Stimulated activated naive B cell treated with anti-CD40 and anti-IgM and Interleukin-4, amounts not matched to agents 10 μg/mL and 1 μg/mL and 100 μg/mL, for 72 hours (primary cell): ENCODE measurements at regions not wholly inside any gene's neighbourhood (a gene's known extent, or its start where the extent isn't known, plus 50 kb on each side); places are given as distances from the start of the nearest gene placed in this dataset.
"Not testable (repeated sequence)": the region's sequence is repeated elsewhere in the genome, so short reads cannot be mapped to it uniquely, and the experiment has no call there.

ENCODE experiments used
- ATAC-seq, 2 donors: fragments of 150-1000 bp; cut with Tn5 transposase; replicated peaks; 2 replicates each; pipeline ENCODE4 v1.10.0; 2021; ENCODE audit warnings: moderate library complexity in 1 of 2
- DNase-seq: peaks from one replicate; pipeline ENCODE4 v3.0.0; 2021
- H3K27ac Mint-ChIP-seq: one replicate; pipeline ENCODE4 v1.8.0; 2022; ENCODE audit warnings: mild to moderate bottlenecking, mixed read lengths
- H3K27me3 Mint-ChIP-seq, 2 donors: one replicate each; pipeline ENCODE4 v1.8.0; 2022; ENCODE audit warnings: mixed read lengths in 2 of 2
- H3K36me3 Mint-ChIP-seq, 2 donors: one replicate each; pipeline ENCODE4 v1.8.0; 2022; ENCODE audit warnings: mixed read lengths in 2 of 2, mild to moderate bottlenecking in 1 of 2
- H3K4me1 Mint-ChIP-seq, 2 donors: one replicate each; pipeline ENCODE4 v1.8.0; 2022; ENCODE audit warnings: mixed read lengths in 2 of 2, mild to moderate bottlenecking in 1 of 2
- H3K4me3 Mint-ChIP-seq, 2 donors: one replicate each; pipeline ENCODE4 v1.8.0; 2022; ENCODE audit warnings: mild to moderate bottlenecking in 2 of 2, mixed read lengths in 2 of 2, moderate library complexity in 1 of 2
- H3K9me3 Mint-ChIP-seq, 2 donors: one replicate each; pipeline ENCODE4 v1.8.0; 2022; ENCODE audit warnings: mixed read lengths in 2 of 2, mild to moderate bottlenecking in 1 of 2

- not testable (repeated sequence) for H3K4me1 Mint-ChIP-seq, H3K4me3 Mint-ChIP-seq, H3K27me3 Mint-ChIP-seq, H3K27ac Mint-ChIP-seq, H3K9me3 Mint-ChIP-seq, ATAC-seq, H3K36me3 Mint-ChIP-seq, DNase-seq
These were observed 240.3 kb downstream of the DPY19L2 start for GRCh38 chr12:63427969-63428368.

GRCh38 chr12:63427029-63427428 lies 241.3 kb downstream of the DPY19L2 start:
- not testable (repeated sequence) for H3K27me3 Mint-ChIP-seq, H3K9me3 Mint-ChIP-seq, ATAC-seq, H3K4me1 Mint-ChIP-seq, DNase-seq, H3K36me3 Mint-ChIP-seq, H3K27ac Mint-ChIP-seq, H3K4me3 Mint-ChIP-seq

GRCh38 chr12:63424671-63425070 lies 243.6 kb downstream of the DPY19L2 start:
- no peaks in the 10 kb centered on the region for H3K9me3 Mint-ChIP-seq
- no peaks in the 10 kb centered on the region for H3K36me3 Mint-ChIP-seq
- H3K4me1 Mint-ChIP-seq: no peaks in the 10 kb centered on the region
- peaks cover 4 to 5% of the 10 kb centered on the region in 2 donors for H3K27me3 Mint-ChIP-seq
- DNase-seq (no peak), ATAC-seq (no peak)
- H3K4me3 Mint-ChIP-seq: no peak overlapping the region
- H3K27ac Mint-ChIP-seq: no peak overlapping the region

GRCh38 chr12:63423839-63424238 lies 244.5 kb downstream of the DPY19L2 start:
- Mint-ChIP-seq H3K27ac (no peak overlapping the region), H3K9me3 (no peaks in the 10 kb centered on the region), H3K27me3 (peaks cover 4 to 5% of the 10 kb centered on the region in 2 donors), H3K36me3 (no peaks in the 10 kb centered on the region), H3K4me3 (no peak overlapping the region), H3K4me1 (no peaks in the 10 kb centered on the region)
- ATAC-seq: no peak
- no peak for DNase-seq

GRCh38 chr12:63420206-63420644 lies 248.1 kb downstream of the DPY19L2 start:
- DNase-seq (peak; percentile 5), ATAC-seq (peak; percentile 70 to 78)
- Mint-ChIP-seq H3K4me1 (no peaks in the 10 kb centered on the region), H3K9me3 (peaks cover 2 to 3% of the 10 kb centered on the region in 2 donors), H3K36me3 (no peaks in the 10 kb centered on the region), H3K27ac (no peak overlapping the region), H3K4me3 (no peak overlapping the region), H3K27me3 (peaks cover 0 to 5% of the 10 kb centered on the region in 2 donors)

GRCh38 chr12:63419154-63419553 lies 249.1 kb downstream of the DPY19L2 start:
- ATAC-seq: no peak
- Mint-ChIP-seq H3K27me3 (peaks cover 0 to 5% of the 10 kb centered on the region in 2 donors), H3K36me3 (peaks cover 0 to 3% of the 10 kb centered on the region in 2 donors), H3K27ac (no peak overlapping the region), H3K4me3 (no peak overlapping the region), H3K4me1 (peaks cover 0 to 3% of the 10 kb centered on the region in 2 donors), H3K9me3 (peaks cover 8% of the 10 kb centered on the region in 2 donors)
- DNase-seq: no peak

GRCh38 chr12:63416788-63417187 lies 251.5 kb downstream of the DPY19L2 start:
- H3K27me3 Mint-ChIP-seq: peaks cover 0 to 2% of the 10 kb centered on the region in 2 donors
- H3K27ac Mint-ChIP-seq: no peak overlapping the region
- H3K4me3 Mint-ChIP-seq: no peak overlapping the region
- peaks cover 8% of the 10 kb centered on the region in 2 donors for H3K9me3 Mint-ChIP-seq
- peaks cover 0 to 3% of the 10 kb centered on the region in 2 donors for H3K4me1 Mint-ChIP-seq
- H3K36me3 Mint-ChIP-seq: peaks cover 0 to 3% of the 10 kb centered on the region in 2 donors
- ATAC-seq (no peak), DNase-seq (no peak)

GRCh38 chr12:63415357-63415756 lies 252.9 kb downstream of the DPY19L2 start:
- H3K27me3 Mint-ChIP-seq: no peaks in the 10 kb centered on the region
- H3K4me1 Mint-ChIP-seq: peaks cover under 1 to 3% of the 10 kb centered on the region in 2 donors
- peaks cover 8% of the 10 kb centered on the region in 2 donors for H3K9me3 Mint-ChIP-seq
- no peak for ATAC-seq
- peaks cover 0 to 3% of the 10 kb centered on the region in 2 donors for H3K36me3 Mint-ChIP-seq
- H3K27ac Mint-ChIP-seq: no peak overlapping the region
- H3K4me3 Mint-ChIP-seq: no peak overlapping the region
- DNase-seq: no peak

- H3K36me3 Mint-ChIP-seq: peaks cover 0 to 3% of the 10 kb centered on the region in 2 donors
- ATAC-seq: no peak
- no peak overlapping the region for H3K27ac Mint-ChIP-seq
- peaks cover 3 to 5% of the 10 kb centered on the region in 2 donors for H3K4me1 Mint-ChIP-seq
- no peaks in the 10 kb centered on the region for H3K27me3 Mint-ChIP-seq
- no peak for DNase-seq
- peaks cover 5 to 6% of the 10 kb centered on the region in 2 donors for H3K9me3 Mint-ChIP-seq
- no peak overlapping the region for H3K4me3 Mint-ChIP-seq
These were observed 258.1 kb downstream of the DPY19L2 start for GRCh38 chr12:63410197-63410596.

- Mint-ChIP-seq H3K27ac (no peak overlapping the region), H3K4me3 (no peak overlapping the region), H3K27me3 (no peaks in the 10 kb centered on the region), H3K4me1 (peaks cover 0 to 5% of the 10 kb centered on the region in 2 donors), H3K36me3 (no peaks in the 10 kb centered on the region), H3K9me3 (no peaks in the 10 kb centered on the region)
- ATAC-seq (no peak), DNase-seq (no peak)
These were observed 255.8 kb upstream of the AVPR1A start for GRCh38 chr12:63406781-63407180.

- no peaks in the 10 kb centered on the region for H3K27me3 Mint-ChIP-seq
- no peak overlapping the region for H3K4me3 Mint-ChIP-seq
- H3K4me1 Mint-ChIP-seq: no peaks in the 10 kb centered on the region
- ATAC-seq (no peak), DNase-seq (no peak)
- H3K9me3 Mint-ChIP-seq: peaks cover 0 to 3% of the 10 kb centered on the region in 2 donors
- H3K27ac Mint-ChIP-seq: no peak overlapping the region
- H3K36me3 Mint-ChIP-seq: no peaks in the 10 kb centered on the region
These were observed 253.6 kb upstream of the AVPR1A start for GRCh38 chr12:63404611-63405010.

- no peak for ATAC-seq
- Mint-ChIP-seq H3K36me3 (no peaks in the 10 kb centered on the region), H3K27me3 (no peaks in the 10 kb centered on the region), H3K27ac (no peak overlapping the region), H3K4me3 (no peak overlapping the region), H3K4me1 (no peaks in the 10 kb centered on the region), H3K9me3 (peaks cover 4 to 8% of the 10 kb centered on the region in 2 donors)
- no peak for DNase-seq
These were observed 252.3 kb upstream of the AVPR1A start for GRCh38 chr12:63403256-63403655.

GRCh38 chr12:63400718-63401117 lies 249.7 kb upstream of the AVPR1A start:
- no peaks in the 10 kb centered on the region for H3K36me3 Mint-ChIP-seq
- H3K9me3 Mint-ChIP-seq: peaks cover 4 to 8% of the 10 kb centered on the region in 2 donors
- H3K27ac Mint-ChIP-seq: no peak overlapping the region
- H3K4me1 Mint-ChIP-seq: no peaks in the 10 kb centered on the region
- ATAC-seq: peak in 1 of 2 donors; percentile 7
- no peak overlapping the region for H3K4me3 Mint-ChIP-seq
- H3K27me3 Mint-ChIP-seq: no peaks in the 10 kb centered on the region
- no peak for DNase-seq

- H3K27me3 Mint-ChIP-seq: no peaks in the 10 kb centered on the region
- H3K4me1 Mint-ChIP-seq: no peaks in the 10 kb centered on the region
- H3K27ac Mint-ChIP-seq: no peak overlapping the region
- peaks cover 4 to 8% of the 10 kb centered on the region in 2 donors for H3K9me3 Mint-ChIP-seq
- no peak overlapping the region for H3K4me3 Mint-ChIP-seq
- no peaks in the 10 kb centered on the region for H3K36me3 Mint-ChIP-seq
- no peak for ATAC-seq
- DNase-seq: no peak
These were observed 249.3 kb upstream of the AVPR1A start for GRCh38 chr12:63400318-63400717.

GRCh38 chr12:63397807-63398206 lies 246.8 kb upstream of the AVPR1A start:
- Mint-ChIP-seq H3K4me3 (no peak overlapping the region), H3K27me3 (no peaks in the 10 kb centered on the region), H3K27ac (no peak overlapping the region), H3K9me3 (peaks cover 4 to 8% of the 10 kb centered on the region in 2 donors), H3K36me3 (no peaks in the 10 kb centered on the region), H3K4me1 (no peaks in the 10 kb centered on the region)
- ATAC-seq (no peak), DNase-seq (no peak)

- Mint-ChIP-seq H3K4me1 (no peaks in the 10 kb centered on the region), H3K27me3 (no peaks in the 10 kb centered on the region), H3K4me3 (no peak overlapping the region), H3K9me3 (peaks cover 4 to 8% of the 10 kb centered on the region in 2 donors), H3K36me3 (no peaks in the 10 kb centered on the region), H3K27ac (no peak overlapping the region)
- ATAC-seq (no peak), DNase-seq (no peak)
These were observed 245.1 kb upstream of the AVPR1A start for GRCh38 chr12:63396135-63396534.
